ENCODE measurements at regions not wholly inside any gene's neighbourhood (a gene's known extent, or its start where the extent isn't known, plus 50 kb on each side); places are given as distances from the start of the nearest gene placed in this dataset.
"Not testable (repeated sequence)": the region's sequence is repeated elsewhere in the genome, so short reads cannot be mapped to it uniquely, and the experiment has no call there.

DNA sequence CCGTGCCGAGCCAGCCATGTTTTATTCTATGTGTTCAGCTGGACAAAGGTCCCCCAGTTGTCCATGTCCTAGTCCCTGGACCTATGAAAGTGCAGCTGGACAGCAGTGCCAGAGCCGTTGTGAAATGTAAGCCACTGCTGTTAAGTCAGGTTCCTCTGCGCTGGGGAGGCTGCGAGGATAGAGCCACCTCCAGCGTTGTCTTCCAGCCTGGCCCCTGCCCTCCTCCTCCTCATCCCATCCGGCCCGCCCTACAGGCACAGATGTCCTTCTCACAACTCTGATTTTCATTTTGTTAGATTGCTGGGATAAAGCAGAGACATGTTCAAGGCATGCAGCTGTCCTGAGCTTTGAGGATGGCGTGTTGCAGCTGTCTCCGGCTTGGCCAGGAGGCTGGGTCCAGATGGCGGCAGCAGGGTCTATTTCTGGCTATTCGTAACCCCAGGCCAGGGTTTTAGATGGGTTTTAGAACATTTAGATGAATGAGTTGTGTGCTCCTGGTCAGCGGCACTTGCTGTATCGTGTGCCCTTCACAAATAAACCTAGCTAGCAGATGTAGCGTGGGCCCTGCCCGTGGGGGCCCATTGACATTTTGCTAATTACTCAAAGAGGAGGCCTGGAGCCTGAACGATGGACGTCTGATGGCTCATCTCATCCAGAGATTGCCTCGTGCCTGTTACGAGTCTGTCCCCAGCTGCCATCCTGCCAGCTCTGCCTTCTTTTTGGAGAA is 185.7 kb downstream of the LAT start:
- DNase-seq (ENCODE audit: low read depth, low spot score); H3K4me3 ChIP-seq (ENCODE audit: low read depth, low read length); in situ Hi-C loops (cut with HindIII; ENCODE audit: low sequenced_read_pairs): not testable (repeated sequence)

DNA sequence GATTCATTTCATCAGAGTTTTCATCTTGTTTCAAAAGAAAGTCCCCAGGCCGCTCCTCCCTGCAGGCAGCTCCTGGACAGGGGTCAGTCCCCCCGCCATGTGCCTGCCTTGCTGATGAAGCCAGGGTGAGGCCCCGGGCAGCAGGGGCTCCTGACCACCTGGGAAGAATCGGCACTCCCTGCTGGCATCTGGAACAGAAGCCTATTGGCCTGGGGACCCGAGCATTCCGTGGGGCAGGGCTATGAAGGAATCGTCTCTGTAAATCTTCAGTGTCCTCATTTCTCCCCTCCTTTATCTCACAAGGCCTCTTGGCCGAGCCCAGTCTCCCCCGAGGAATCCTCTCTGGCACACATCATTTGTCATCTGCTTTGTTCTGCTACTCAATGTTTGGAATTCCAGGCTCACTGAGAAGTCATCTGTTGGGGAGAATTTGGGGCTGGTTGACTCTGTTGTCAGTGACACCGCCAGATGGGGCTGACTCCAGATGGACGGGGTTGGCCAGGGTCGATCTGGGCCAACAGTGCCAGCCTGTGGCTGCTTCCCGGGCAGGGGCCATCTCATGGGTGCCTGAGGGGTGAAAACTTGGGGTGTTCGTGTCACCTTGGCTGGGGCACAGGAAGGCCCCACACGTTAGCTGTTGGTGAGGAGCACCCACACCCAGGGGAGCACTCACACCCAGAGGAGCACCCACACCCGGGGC is 184.6 kb downstream of the LAT start:
- DNase-seq (ENCODE audit: low read depth, low spot score); in situ Hi-C loops (cut with HindIII; ENCODE audit: low sequenced_read_pairs); H3K4me3 ChIP-seq (ENCODE audit: low read depth, low read length): not testable (repeated sequence)

DNA sequence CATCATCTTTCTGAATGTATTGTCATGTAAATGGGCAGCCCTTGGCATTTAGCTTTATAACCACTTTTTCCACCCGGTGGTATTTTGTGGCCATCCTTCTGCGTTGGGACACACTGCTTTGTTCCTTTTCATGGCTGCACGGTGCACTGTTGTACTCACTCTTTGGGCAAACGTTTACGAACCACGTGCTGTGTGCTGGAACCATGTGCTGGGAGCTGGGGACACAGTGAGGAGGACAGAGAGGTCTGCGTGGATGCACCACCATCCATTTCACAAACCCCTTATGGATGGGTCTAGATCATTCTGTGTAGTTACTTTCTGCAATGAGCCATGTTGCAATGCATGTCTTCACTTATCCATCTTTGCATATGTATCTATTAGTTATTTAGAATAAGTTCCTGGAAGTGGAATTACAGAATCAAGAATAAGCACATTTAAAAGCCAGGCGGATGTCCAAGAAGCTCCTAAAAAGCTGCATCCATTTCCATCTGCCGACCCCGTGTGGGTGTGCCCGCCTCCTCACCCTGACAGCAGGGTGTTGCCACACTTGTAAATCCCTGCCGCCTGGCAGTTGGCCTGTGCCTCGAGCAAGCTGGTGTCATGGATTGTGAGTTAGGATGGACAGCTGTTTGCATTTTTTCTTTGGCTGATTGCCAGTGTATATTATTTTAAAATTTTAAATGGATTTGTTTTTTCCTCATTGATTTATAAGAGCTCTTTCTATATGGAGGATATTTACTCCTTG is 183.8 kb downstream of the LAT start:
- in situ Hi-C loops (cut with HindIII; ENCODE audit: low sequenced_read_pairs); DNase-seq (ENCODE audit: low read depth, low spot score); H3K4me3 ChIP-seq (ENCODE audit: low read depth, low read length): not testable (repeated sequence)

DNA sequence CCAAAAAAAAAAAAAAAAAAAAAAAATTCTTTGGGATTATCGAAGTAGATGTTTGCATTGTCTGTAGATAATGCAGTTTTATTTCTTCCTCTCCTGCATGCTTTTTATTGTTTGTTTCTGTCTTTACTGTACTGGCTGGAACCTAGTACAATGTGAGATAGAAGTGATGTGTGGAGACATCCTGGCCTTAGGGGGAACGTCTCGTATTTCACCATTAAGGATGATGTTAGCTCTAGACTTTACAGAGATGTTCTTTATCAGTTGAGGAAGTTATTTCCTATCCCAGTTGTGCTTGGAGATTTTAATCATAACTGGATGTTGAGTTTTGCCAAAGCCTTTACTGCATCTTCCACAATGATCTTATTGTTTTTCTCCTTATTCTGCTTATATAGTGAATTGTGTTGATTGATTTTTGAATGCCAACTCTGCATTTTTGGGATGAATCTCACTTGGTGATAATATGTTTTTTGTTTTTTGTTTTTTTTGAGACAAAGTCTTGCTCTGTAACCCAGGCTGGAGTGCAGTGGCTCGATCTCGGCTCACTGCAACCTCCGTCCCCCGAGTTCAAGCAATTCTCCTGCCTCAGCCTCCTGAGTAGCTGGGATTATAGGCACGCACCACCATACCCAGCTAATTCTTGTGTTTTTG is 179.7 kb downstream of the LAT start:
- in situ Hi-C loops (cut with HindIII; ENCODE audit: low sequenced_read_pairs); DNase-seq (ENCODE audit: low read depth, low spot score); H3K4me3 ChIP-seq (ENCODE audit: low read depth, low read length): not testable (repeated sequence)

DNA sequence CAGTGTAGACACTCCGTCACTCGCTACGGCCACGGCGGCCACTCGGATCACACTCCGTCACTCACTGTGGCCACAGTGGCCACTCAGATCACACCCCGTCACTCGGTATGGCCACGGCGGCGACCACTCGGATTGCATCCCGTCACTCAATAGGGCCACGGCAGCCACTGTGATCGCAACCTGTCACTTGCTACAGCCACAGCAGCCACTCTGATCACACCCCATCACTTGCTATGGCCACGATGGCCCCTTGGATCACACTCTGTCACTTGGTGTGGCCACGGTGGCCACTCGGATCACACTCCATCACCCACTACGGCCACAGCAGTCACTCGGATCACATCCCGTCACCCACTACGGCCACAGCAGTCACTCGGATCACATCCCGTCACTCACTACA is 175.3 kb downstream of the LAT start:
- in situ Hi-C loops (cut with HindIII; ENCODE audit: low sequenced_read_pairs); H3K4me3 ChIP-seq (ENCODE audit: low read depth, low read length); DNase-seq (ENCODE audit: low read depth, low spot score): not testable (repeated sequence)

DNA sequence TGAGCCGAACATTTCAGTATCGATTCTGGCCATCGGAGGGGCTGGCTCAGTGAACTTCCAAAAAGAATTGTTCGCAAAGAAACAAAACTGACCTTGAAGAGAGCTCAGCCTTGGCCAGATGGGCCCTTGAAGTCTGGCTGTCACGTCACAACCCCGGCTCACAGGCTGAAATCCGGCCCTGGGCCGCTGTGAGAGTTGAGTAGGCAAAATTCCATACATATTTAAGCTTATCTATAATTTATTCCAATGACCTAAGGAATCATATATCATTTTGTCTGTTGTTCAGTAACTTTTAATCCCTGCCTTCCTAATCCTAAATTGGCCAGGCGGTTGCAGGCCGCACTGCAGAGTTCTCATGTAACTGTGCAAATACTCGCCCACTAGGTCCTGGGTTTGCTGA is 174.8 kb downstream of the LAT start:
- H3K4me3 ChIP-seq (ENCODE audit: low read depth, low read length); in situ Hi-C loops (cut with HindIII; ENCODE audit: low sequenced_read_pairs); DNase-seq (ENCODE audit: low read depth, low spot score): not testable (repeated sequence)

DNA sequence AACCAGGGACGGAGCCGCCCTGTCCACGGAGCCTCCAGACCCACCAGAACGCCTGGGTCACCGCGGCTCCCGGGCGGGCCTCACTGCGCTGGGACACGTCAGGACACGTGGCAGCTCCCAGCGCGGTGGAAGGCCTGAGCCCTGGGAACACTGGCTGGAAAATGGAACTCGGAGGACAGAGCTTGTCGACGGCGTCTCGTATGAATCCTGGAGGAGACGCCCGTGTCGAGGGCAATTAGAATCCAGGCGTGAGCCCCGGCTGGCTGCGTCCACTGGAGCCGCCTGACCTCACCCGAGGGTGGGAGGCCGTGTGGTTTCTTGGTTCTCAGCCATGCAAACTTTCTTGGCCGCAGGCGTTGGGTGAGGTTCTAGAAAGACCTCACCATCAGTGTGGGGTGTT is 173.9 kb downstream of the LAT start:
- TF ChIP-seq, protein P1, sequence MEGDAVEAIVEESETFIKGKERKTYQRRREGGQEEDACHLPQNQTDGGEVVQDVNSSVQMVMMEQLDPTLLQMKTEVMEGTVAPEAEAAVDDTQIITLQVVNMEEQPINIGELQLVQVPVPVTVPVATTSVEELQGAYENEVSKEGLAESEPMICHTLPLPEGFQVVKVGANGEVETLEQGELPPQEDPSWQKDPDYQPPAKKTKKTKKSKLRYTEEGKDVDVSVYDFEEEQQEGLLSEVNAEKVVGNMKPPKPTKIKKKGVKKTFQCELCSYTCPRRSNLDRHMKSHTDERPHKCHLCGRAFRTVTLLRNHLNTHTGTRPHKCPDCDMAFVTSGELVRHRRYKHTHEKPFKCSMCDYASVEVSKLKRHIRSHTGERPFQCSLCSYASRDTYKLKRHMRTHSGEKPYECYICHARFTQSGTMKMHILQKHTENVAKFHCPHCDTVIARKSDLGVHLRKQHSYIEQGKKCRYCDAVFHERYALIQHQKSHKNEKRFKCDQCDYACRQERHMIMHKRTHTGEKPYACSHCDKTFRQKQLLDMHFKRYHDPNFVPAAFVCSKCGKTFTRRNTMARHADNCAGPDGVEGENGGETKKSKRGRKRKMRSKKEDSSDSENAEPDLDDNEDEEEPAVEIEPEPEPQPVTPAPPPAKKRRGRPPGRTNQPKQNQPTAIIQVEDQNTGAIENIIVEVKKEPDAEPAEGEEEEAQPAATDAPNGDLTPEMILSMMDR (IDR thresholded peaks at IDR 0.05; ENCODE audit: low read depth, low read length): no peak
- no peak for DNase-seq (ENCODE audit: low read depth, low spot score)
- no peak overlapping the region for H3K4me3 ChIP-seq (ENCODE audit: low read depth, low read length)
- in situ Hi-C loops (cut with HindIII; ENCODE audit: low sequenced_read_pairs): no loop called here

DNA sequence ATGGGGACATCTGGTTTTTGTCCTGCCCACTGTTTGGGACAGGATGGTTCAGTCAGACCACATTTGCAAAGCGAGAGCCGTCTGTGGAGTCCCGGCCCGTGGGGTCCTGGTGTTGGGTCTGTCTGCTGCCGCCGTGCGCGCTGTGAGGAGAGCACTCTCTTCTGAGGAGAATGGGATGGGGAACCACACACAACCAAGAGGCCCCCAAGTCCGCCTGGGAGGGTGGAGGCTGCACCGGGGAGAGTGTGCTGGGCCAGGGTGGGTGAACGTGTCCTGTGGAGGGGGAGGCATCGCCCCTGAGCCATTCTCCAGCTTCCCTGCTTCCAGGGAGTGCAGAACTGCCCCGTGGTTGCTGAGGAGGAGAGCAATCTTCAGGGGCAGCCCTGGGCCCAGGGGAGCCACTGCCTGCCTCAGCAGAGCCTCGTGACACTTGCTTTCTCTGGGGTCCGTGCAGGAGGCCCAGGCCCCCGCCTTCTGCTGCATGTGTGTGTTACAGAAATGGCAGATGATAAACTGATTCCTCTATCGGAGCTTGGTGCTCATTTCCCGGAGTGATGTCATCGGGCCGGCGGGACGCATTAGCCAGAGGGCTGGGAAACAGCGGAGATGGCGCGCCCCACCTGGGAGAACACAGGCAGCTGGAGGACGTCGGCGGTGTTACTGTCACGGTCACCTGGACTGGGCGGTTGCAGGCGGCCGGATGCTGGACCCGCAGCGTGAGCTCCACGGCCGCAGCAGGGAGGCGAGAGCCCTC is 173.4 kb downstream of the LAT start:
- DNase-seq (ENCODE audit: low read depth, low spot score); H3K4me3 ChIP-seq (ENCODE audit: low read depth, low read length); in situ Hi-C loops (cut with HindIII; ENCODE audit: low sequenced_read_pairs): not testable (repeated sequence)

DNA sequence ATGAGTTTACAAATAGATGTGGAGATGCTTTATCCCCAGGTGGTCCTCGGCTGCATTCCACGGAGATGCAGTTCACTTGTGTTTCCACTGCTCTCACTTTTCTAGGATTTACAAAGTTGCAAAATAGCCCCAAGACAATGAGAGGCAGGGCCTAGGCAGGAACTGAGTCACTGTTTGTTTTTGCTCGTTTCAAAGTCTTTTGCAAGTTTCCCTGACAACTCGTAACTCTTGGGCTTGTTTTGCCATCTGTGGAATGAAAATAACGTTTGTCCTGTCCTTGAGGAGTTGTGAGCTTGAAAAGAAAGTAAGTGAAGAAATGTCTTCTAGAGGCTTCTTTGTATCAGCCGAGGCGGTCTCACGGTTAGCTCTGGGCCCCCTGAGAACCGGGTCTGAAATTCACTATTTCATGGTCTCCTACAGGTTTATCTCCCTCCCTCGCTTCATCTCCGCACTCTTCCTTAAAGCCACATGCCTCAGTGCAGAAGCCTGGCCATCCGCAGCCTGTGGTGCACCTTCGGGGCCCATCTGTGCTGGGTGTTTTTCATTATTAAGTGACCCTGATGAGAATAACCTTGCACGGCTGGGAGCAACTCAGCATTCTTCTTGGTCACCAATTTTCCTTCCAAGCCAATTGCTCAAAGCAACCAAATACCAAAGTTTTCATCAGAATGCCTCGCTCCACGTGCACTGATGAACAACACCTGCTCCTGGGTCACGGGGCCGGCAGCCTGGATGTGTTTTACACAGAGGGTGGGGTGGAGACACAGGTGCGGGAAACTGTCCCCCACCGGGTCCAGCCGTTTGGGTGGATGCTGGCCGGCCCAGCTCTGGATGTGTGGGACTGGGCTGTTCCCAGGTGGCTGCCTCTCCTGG is 172.4 kb downstream of the LAT start:
- DNase-seq (ENCODE audit: low read depth, low spot score): peak; percentile 96
- H3K4me3 ChIP-seq (ENCODE audit: low read depth, low read length); in situ Hi-C loops (cut with HindIII; ENCODE audit: low sequenced_read_pairs): not testable (repeated sequence)

DNA sequence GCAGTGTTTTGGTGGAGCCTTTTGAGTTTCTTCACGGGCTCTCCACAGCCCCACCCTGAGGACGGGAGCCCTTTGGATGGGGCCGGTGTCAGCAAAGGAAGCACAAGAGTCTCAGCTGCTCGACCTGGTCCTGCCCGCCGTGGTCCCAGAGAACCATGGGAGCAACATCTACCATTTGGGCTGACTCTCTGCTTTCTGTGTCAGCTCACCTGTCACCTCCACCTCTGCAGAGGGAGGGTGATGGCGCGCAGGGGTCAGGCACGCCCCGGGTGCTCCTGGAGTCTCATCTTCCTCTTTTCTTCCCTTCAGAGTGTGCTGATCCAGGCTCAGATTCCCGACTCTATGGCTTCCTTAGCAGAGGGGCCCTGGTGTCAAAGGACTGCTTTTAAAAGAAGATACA is 171.7 kb downstream of the LAT start:
- in situ Hi-C loops (cut with HindIII; ENCODE audit: low sequenced_read_pairs): no loop called here
- DNase-seq (ENCODE audit: low read depth, low spot score): no peak
- TF ChIP-seq, protein P1 (IDR thresholded peaks at IDR 0.05; ENCODE audit: low read depth, low read length): no peak
- no peak overlapping the region for H3K4me3 ChIP-seq (ENCODE audit: low read depth, low read length)

DNA sequence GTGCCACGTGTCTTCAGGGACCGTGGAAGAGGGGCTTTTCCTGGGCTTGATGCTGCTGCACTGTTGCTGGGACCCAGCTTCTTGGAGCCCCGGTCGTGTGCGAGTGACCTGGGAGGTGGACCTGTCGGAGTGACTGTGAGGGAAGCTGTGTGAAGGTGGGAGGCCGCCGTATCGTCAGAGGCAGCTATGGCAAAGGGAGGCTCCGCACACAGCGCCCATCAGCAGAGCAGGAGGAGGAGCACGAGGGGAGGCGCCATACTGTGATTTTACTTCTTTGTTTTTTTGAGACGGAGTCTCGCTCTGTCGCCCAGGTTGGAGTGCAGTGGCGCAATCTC is 171.0 kb downstream of the LAT start:
- in situ Hi-C loops (cut with HindIII; ENCODE audit: low sequenced_read_pairs): not testable (repeated sequence)

DNA sequence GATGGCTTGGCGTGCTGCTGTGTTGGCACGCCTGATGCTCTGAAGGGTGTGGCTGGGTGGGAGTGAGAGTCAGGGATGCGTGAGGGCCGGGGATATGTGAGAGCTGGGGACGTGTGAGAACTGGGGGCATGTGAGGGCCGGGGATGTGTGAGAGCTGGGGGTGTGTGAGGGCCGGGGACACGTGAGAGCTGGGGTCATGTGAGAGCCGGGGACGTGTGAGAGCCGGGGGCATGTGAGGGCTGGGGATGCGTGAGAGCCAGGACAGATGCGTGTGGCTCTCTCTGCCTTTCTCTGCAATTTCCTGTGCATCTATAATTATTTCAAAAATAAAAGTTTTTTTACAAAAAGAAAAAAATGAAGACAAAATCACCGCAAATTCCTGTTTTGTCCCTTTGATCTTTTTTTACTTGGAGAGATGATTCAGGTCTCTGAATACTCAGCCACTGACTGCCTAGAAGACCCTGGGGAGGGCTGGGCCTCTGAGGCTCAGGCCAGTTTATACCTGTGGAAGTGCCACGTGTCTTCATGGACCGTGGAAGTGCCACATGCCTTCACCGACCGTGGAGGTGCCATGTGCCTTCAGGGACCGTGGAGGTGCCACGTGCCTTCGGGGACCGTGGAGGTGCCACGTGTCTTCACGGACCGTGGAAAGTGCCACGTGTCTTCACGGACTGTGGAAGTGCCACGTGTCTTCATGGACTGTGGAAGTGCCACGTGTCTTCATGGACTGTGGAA is 170.4 kb downstream of the LAT start:
- DNase-seq (ENCODE audit: low read depth, low spot score); in situ Hi-C loops (cut with HindIII; ENCODE audit: low sequenced_read_pairs); H3K4me3 ChIP-seq (ENCODE audit: low read depth, low read length): not testable (repeated sequence)

More for the DNA sequence above, 171.0 kb downstream of the LAT start:
- not testable (repeated sequence) for DNase-seq (ENCODE audit: low read depth, low spot score); H3K4me3 ChIP-seq (ENCODE audit: low read depth, low read length)
